GM18519 (cell line): ENCODE measurements at regions not wholly inside any gene's neighbourhood (a gene's known extent, or its start where the extent isn't known, plus 50 kb on each side); places are given as distances from the start of the nearest gene placed in this dataset.
"Not testable (repeated sequence)": the region's sequence is repeated elsewhere in the genome, so short reads cannot be mapped to it uniquely, and the experiment has no call there.

Experiments
- ATAC-seq: cut with Tn5 transposase; IDR thresholded peaks from one replicate; pipeline ENCODE4 v1.9.1; 2021; ENCODE audit warnings: mild to moderate bottlenecking, moderate library complexity; ENCODE audit not compliant: unreplicated experiment, low FRiP score

DNA sequence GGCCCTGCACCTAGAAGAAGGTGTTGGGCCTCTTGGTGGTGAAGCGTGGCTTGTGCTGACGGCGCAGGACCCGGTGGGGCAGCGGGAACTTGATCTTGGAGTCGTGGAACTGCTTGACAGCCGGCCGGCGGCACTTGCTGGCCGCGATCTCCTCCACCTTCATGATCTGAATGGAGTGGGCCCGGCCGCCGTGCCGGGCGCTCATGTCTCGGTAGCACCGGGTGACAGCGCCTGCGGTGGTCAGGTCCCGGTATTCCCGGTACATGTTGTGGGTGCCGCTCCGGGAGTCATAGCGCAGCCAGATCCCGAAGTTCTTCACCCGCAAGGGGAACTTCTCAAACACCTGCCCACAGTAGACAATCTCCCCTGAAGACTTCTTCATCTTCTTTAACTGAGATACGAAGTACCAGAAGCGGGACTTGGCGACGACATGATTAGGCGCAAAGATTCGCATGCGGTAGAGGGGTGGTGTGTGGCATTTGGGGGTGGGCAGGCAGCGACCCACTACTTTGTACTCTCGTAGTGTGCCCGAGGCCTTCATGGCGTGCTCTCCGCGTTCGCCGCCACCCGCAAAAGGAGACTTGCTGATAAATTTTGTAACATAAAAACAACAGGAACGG lies 92.1 kb upstream of the MSH6 start:
- not testable (repeated sequence) for ATAC-seq

DNA sequence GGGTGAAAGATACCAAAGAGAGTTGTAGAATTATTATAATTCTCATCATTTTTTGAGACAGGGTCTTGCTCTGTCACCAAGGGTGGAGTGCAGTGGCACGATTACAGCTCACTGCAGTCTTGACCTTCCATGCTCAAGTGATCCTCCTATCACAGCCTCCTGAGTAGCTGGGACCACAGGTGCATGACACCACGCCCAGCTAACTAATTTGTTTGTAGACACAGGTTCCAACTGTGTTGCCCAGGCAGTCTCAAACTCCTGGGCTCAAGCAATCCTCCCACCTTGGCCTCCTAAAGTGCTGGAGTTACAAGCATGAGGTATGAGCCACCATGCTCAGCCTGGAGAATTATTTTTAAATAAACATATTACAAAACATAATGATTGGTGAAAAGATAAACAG lies 92.8 kb upstream of the MSH6 start:
- no peak for ATAC-seq

DNA sequence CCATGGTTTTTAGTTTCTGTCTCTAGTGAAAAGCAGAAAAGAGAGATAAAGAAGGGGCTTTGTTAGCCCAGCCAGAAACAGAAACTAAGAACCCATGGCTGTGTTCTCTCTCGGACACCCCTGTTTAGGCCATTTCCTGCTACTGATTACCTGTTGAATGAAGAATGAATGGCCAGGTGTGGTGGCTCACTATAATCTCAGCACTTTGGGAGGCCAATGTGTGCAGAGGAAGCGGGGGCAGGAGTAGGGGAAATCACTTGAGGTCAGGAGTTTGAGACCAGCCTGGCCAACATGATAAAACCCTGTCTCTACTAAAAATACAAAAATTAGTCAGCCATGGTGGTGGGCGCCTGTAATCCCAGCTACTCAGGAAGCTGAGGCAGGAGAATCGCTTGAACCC lies 93.8 kb upstream of the MSH6 start:
- ATAC-seq: not testable (repeated sequence)

DNA sequence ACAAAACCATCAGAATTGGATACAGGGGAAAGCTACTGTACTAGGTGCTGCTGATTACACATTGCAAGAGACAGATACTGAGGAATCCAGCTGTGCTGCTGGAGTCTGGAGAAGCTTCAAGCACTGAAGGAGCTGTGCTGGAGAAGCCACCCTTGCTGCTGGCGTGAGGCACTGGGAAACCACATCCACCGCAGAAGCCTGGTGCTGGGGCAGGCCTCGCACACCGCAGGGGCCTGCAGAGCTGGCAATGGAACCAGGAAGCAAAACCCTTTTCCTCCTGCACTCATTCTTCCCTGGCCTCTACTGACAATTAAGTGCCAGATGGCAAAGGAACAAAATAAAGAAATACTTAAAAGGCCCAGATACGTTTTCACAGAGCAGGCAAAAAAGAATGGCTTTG lies 94.4 kb upstream of the MSH6 start:
- ATAC-seq: no peak

- no peak for ATAC-seq
These were observed 95.1 kb upstream of the MSH6 start for GRCh38 chr2:47687856-47688255.

- ATAC-seq: no peak
These were observed 96.9 kb upstream of the MSH6 start for GRCh38 chr2:47686018-47686417.

- ATAC-seq: no peak
These were observed 100.7 kb upstream of the MSH6 start for GRCh38 chr2:47682216-47682749.

DNA sequence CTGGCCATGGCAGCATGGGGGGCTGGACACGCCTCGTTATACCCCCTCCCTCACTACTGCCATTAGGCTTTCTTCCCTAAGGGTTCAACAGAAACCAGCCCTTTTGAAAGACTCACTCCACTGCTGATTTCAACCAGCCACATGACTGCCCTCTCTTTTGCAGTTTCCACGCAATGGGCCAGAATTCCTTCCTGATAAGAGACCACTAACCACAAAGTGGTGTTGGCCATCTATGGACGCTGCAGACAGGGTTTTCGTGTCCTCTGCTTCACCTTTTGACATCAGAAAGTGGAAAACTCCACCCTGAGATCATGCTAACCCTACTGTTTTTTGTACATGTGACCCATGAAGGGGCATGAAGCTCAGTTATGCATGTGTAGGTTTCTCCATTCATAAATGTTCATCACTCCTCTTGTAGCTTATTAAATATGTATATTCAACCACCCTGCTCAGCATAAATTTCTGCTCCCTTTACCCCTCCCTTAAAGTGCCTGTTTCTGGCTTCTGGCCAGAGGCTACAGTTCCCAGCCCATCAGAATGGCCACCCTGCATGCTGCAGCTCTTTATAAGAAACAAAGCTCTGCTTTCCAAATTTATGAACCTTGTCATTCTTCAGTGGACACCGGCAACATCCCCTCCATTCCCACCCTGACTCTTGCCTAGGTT lies 105.6 kb upstream of the KCNK12 start:
- no peak for ATAC-seq

DNA sequence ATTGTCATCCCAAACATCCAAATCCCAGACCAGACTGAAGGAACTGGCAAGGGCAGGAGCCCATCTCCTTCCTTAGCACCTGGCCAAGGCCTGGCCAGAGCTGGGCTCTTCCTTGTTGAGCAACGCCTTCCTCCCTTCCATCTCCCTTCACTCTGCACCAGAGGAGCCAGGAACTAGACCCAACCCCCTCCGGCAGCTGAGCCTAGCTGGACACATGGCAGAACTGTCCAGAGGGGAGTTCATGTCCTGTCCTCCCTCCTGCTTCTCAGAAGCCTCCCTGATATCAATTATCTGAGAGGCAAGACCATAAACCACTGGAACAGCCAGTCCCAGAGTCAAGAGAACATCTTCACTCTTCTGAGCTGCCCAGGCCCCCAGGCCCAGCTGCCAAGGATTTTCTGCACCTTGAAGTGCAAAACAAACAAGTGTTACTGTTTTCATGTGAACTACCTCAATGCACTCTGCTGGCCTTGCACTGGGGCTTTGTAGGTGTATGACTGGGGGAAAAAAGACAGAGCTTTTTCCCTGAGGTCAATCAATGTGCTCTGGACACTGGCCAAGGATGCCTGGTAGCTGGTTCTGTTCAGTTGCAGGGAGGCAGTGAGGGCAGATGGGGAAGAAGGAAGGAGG lies 104.5 kb upstream of the KCNK12 start:
- ATAC-seq: no peak

DNA sequence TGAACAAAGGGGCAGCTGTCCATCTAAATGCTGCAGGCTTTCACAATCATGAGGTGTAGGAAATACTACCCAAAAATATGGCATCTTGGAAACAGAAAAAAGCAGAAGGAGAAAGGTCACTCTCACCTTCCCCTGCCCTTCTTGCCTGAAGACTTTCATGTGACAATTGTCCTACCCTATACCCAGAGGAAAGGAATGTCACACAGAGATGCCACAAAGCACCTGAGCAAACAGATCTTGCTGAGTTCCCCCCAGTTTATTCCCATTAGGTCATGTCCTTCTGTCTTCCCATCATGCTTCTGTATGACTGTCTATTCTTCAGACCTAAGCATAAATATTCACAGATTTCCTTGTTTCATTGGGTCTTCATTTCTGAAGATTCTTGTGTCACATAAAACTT lies 95.5 kb upstream of the KCNK12 start:
- ATAC-seq: no peak

GRCh38 chr2:47664817-47665216 lies 94.0 kb upstream of the KCNK12 start:
- ATAC-seq: no peak

DNA sequence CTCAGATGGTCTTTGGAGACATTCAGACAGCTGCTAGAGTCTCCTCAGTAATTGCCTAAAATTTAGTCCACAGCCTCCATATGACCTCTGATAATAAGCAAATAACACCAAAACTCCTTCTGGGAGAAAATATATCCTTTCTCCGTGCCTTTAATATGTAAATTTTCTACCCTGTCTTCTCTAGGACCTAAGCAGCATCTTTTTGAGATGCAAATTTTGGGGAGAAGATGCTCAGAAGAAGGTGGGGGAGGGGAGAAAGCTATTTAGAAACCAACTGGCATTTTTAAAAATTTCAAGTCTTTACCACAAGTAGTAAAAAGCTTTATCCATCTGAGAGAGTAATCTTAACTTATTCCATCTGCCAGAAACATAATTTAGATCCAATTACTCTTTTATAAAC lies 91.8 kb upstream of the KCNK12 start:
- ATAC-seq: no peak

GRCh38 chr2:47661310-47661709 lies 90.5 kb upstream of the KCNK12 start:
- ATAC-seq: no peak

GRCh38 chr2:47660168-47660567 lies 89.4 kb upstream of the KCNK12 start:
- no peak for ATAC-seq

DNA sequence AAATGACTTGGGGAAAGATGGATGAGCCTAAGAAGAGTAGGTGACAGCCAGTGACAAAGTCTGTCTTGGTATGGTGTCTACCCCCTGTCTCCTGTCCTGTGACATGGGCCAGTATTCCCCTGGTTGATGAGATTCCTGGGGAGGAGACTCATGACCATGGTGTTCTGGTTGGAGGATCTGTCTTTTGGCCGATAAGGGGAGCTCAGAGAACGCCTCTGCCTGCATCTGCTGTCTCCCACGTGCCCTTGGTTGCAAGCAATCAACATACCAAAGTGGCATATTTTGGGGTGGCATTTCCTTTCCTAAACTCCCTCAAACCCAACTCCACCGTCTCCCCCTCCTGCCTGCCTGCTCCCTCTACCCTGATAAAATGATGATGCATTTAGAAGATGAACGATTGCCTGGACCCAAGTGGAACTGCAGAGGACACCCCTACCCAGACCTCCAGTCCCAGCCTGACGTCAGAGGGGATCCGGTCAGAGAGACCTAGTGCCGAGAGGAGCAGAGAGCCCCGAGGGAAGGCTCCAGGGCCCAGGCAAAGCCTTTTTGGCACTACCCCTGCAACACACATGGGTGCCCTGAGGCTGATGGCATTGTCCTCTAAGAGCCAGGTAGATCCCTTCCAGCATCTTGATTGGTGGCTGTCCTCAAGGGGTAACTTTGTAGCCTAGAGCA lies 88.0 kb upstream of the KCNK12 start:
- ATAC-seq: no peak

DNA sequence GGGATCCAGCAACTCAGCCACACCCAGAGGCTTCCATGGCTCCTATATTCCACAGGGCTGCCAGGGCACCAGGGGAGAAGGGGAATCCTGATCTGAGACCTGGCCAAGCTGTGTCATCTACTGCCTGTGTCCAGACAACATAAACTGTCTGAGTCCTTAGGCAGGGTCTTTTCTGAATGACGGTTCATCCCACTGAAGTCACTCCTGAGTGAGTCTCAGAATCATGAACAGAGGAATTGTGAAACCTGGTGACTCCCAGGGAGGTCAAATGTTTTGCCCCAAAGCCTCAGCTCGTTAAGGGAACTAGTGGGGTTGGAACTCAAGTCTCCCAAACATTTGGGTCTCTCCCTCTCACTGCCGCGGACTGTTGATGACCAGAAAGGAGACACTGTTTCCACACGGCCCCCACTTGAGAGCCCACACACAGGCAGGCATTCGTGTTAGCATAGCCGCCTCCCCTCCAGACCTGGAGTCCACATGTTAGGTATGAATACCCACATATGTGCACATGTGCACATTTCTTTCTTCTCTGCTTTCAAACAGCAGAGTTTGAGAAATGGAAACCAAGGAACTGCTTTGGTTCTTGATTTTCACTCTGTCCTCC lies 87.2 kb upstream of the KCNK12 start:
- ATAC-seq: no peak

DNA sequence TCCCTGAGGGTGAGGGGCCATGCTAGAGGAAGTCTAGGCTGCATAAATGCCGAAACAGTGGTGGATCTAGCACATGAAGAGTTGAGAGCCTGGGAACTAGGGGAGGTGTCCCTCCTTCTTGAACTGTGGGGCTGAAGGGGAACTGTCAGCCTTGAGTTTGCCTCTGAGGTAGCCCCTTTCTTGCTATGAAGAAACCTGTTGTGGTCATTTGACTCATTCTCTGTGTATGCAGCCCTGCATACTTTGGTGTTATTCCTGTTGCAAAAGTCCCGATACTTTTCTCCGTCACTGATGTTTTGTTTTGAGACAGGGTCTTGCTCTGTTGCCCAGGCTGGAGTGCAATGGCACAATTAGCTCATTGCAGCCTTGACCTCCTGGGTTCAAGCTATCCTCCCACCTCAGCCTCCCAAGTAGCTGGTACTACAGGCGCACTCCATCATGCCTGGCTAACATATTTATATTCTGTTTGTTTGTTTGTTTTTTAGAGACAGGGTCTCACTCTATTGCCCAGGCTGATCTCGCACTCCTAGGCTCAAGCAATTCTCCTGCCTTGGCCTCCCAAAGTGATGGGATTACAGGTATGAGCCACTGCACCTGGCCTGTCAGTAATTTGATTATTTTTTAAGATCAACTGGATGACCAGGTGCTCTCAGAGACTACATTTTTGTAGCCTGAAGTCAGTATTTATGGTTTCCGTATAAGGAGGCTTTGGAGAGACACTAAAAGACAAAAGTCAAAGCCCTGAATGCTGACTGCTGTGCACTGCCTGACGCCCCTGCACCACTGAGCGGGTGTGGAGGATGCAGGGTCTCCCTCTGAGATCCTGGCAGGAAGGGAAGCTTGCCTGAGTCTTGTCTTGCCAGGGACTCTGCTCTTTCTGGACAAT lies 86.2 kb upstream of the KCNK12 start:
- ATAC-seq: no peak

- ATAC-seq: no peak
These were observed 84.7 kb upstream of the KCNK12 start for GRCh38 chr2:47655563-47655880.

DNA sequence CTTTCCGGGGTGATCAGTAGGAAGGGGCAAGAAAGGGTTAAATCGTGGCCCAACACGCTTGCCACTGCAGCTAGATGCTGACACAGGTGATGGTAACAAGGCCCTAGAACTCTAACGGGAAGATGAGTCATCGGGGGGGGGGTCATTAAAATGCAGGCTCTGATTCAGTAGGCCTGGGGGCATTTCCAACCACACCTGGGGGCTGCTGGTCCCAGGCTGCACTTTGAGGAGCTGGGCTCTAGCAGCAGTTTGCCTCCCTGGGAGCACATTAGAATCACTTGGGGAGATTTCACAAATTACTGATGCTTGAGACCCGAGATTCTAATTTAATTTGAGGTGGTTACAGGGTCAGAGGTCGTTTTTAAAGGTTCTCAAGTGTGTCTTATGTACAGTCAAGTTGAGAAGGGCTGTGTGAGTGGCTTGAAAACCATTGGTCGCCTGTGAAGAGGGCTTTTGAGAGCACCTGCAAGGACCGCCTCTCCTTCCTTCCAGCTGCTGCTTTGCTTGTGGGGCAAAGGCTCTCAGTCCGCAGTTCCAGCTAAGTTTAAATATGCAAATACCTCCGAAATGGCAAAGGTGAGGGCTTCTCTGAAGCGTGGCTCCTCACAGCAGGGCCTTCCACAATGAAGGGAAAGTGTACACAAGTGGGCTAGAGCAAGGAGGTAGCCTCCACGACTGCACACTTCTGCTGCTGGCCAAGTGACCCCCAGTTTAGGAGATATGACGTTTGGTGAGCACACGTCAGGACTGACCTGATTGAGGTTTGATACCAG lies 84.2 kb upstream of the KCNK12 start:
- peak; percentile 73 for ATAC-seq
